ENCODE measurements at regions not wholly inside any gene's neighbourhood (a gene's known extent, or its start where the extent isn't known, plus 50 kb on each side); places are given as distances from the start of the nearest gene placed in this dataset.
"Not testable (repeated sequence)": the region's sequence is repeated elsewhere in the genome, so short reads cannot be mapped to it uniquely, and the experiment has no call there.

GRCh38 chr10:33483124-33483815 is 148.8 kb upstream of the NRP1 start:
- ATAC-seq (ENCODE audit: low FRiP score), result no peak
- Histone ChIP-seq H3K9me3 (ENCODE audit: control insufficient read depth, low read length) (no peaks in the 10 kb centered on the region), H3K4me1 (ENCODE audit: control insufficient read depth in 1 of 2, insufficient read depth in 2 of 2, low read length in 2 of 2) (peaks cover 3 to 4% of the 10 kb centered on the region in 2 donors), H3K4me3 (ENCODE audit: low read length in 2 of 2) (no peak overlapping the region), H3K27me3 (ENCODE audit: control insufficient read depth in 1 of 2, insufficient read depth in 2 of 2, low read length in 1 of 2) (no peaks in the 10 kb centered on the region), H3K36me3 (ENCODE audit: control insufficient read depth in 1 of 2, insufficient read depth in 2 of 2, low read length in 1 of 2) (no peaks in the 10 kb centered on the region), H3K27ac (ENCODE audit: low read depth in 1 of 2, low read length in 2 of 2) (no peak overlapping the region)
- WGBS, 2 donors, result 23 to 28% methylated on average over 5 of the region's 5 CpGs
- intact Hi-C loops (cut with DNase I), result no loop called here
- no peak for DNase-seq

GRCh38 chr10:33482486-33482885 is 148.0 kb upstream of the NRP1 start:
- no peaks in the 10 kb centered on the region for H3K9me3 ChIP-seq (ENCODE audit: control insufficient read depth, low read length)
- H3K36me3 ChIP-seq (ENCODE audit: control insufficient read depth in 1 of 2, insufficient read depth in 2 of 2, low read length in 1 of 2), result no peaks in the 10 kb centered on the region
- ATAC-seq (ENCODE audit: low FRiP score) (no peak), DNase-seq (no peak)
- 76 to 81% methylated on average over 5 of the region's 5 CpGs for WGBS, 2 donors
- peaks cover 3 to 4% of the 10 kb centered on the region in 2 donors for H3K4me1 ChIP-seq (ENCODE audit: control insufficient read depth in 1 of 2, insufficient read depth in 2 of 2, low read length in 2 of 2)
- H3K27ac ChIP-seq (ENCODE audit: low read depth in 1 of 2, low read length in 2 of 2), result no peak overlapping the region
- H3K4me3 ChIP-seq (ENCODE audit: low read length in 2 of 2), result no peak overlapping the region
- H3K27me3 ChIP-seq (ENCODE audit: control insufficient read depth in 1 of 2, insufficient read depth in 2 of 2, low read length in 1 of 2), result no peaks in the 10 kb centered on the region
- intact Hi-C loops (cut with DNase I), result no loop called here

DNA sequence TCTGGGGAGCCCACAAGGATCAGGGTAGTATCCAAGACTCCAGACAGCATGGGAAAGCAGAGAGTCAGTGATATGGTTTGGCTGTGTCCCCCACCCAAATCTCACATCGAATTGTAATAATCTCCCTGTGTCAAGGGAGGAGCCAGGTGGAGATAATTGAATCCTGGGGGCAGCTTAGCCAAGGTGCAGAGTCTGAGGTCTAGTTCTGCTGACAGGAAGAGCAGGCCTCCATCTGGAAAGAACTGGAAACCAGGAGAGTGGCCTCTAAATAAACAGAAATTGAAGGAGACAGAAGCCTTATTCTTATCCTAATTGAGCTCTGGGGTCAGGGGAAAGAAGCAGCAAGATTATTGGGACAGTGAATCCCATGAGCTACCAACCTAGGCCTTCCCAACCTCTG is 146.7 kb upstream of the NRP1 start:
- Histone ChIP-seq H3K9me3 (ENCODE audit: control insufficient read depth, low read length) (no peaks in the 10 kb centered on the region), H3K4me1 (ENCODE audit: control insufficient read depth in 1 of 2, insufficient read depth in 2 of 2, low read length in 2 of 2) (peaks cover 0 to 3% of the 10 kb centered on the region in 2 donors), H3K27me3 (ENCODE audit: control insufficient read depth in 1 of 2, insufficient read depth in 2 of 2, low read length in 1 of 2) (no peaks in the 10 kb centered on the region), H3K27ac (ENCODE audit: low read depth in 1 of 2, low read length in 2 of 2) (no peak overlapping the region), H3K36me3 (ENCODE audit: control insufficient read depth in 1 of 2, insufficient read depth in 2 of 2, low read length in 1 of 2) (no peaks in the 10 kb centered on the region), H3K4me3 (ENCODE audit: low read length in 2 of 2) (no peak overlapping the region)
- WGBS, 2 donors, result 96% methylated on average over 1 of the region's 1 CpG
- ATAC-seq (ENCODE audit: low FRiP score) (no peak), DNase-seq (no peak)
- intact Hi-C loops (cut with DNase I), result no loop called here

DNA sequence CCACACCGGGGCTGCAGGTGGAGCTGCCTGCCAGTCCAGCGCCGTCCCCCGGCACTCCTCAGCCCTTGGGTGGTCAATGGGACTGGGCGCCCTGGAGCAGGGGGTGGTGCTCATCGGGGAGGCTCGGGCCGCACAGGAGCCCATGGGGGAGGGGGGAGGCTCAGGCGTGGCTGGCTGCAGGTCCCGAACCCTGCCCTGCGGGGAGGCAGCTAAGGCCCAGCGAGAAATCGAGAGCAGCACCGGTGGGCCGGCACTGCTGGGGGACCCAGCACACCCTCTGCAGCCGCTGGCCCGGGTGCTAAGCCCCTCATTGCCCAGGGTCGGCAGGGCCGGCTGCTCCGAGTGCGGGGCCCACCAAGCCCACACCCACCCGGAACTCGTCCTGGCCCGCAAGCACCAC is 145.9 kb upstream of the NRP1 start:
- ATAC-seq (ENCODE audit: low FRiP score); H3K9me3 ChIP-seq (ENCODE audit: control insufficient read depth, low read length); H3K27me3 ChIP-seq (ENCODE audit: control insufficient read depth in 1 of 2, insufficient read depth in 2 of 2, low read length in 1 of 2); intact Hi-C loops (cut with DNase I); H3K4me3 ChIP-seq (ENCODE audit: low read length in 2 of 2); H3K36me3 ChIP-seq (ENCODE audit: control insufficient read depth in 1 of 2, insufficient read depth in 2 of 2, low read length in 1 of 2); H3K4me1 ChIP-seq (ENCODE audit: control insufficient read depth in 1 of 2, insufficient read depth in 2 of 2, low read length in 2 of 2); H3K27ac ChIP-seq (ENCODE audit: low read depth in 1 of 2, low read length in 2 of 2); DNase-seq: not testable (repeated sequence)
- 96 to 97% methylated on average over 22 to 24 of the region's 24 CpGs for WGBS, 2 donors

GRCh38 chr10:33478675-33479125 is 144.2 kb upstream of the NRP1 start:
- DNase-seq (no peak), ATAC-seq (ENCODE audit: low FRiP score) (no peak)
- no peaks in the 10 kb centered on the region for H3K36me3 ChIP-seq (ENCODE audit: control insufficient read depth in 1 of 2, insufficient read depth in 2 of 2, low read length in 1 of 2)
- no peaks in the 10 kb centered on the region for H3K9me3 ChIP-seq (ENCODE audit: control insufficient read depth, low read length)
- H3K4me3 ChIP-seq (ENCODE audit: low read length in 2 of 2), result no peak overlapping the region
- intact Hi-C loops (cut with DNase I), result no loop called here
- no peaks in the 10 kb centered on the region for H3K27me3 ChIP-seq (ENCODE audit: control insufficient read depth in 1 of 2, insufficient read depth in 2 of 2, low read length in 1 of 2)
- H3K4me1 ChIP-seq (ENCODE audit: control insufficient read depth in 1 of 2, insufficient read depth in 2 of 2, low read length in 2 of 2), result no peaks in the 10 kb centered on the region
- 94 to 98% methylated on average over 5 of the region's 5 CpGs for WGBS, 2 donors
- no peak overlapping the region for H3K27ac ChIP-seq (ENCODE audit: low read depth in 1 of 2, low read length in 2 of 2)

GRCh38 chr10:33478089-33478674 is 143.7 kb upstream of the NRP1 start:
- Histone ChIP-seq H3K36me3 (ENCODE audit: control insufficient read depth in 1 of 2, insufficient read depth in 2 of 2, low read length in 1 of 2) (no peaks in the 10 kb centered on the region), H3K9me3 (ENCODE audit: control insufficient read depth, low read length) (no peaks in the 10 kb centered on the region), H3K4me3 (ENCODE audit: low read length in 2 of 2) (no peak overlapping the region), H3K4me1 (ENCODE audit: control insufficient read depth in 1 of 2, insufficient read depth in 2 of 2, low read length in 2 of 2) (no peaks in the 10 kb centered on the region), H3K27me3 (ENCODE audit: control insufficient read depth in 1 of 2, insufficient read depth in 2 of 2, low read length in 1 of 2) (no peaks in the 10 kb centered on the region), H3K27ac (ENCODE audit: low read depth in 1 of 2, low read length in 2 of 2) (no peak overlapping the region)
- WGBS, 2 donors, result 83 to 89% methylated on average over 5 of the region's 5 CpGs
- DNase-seq (no peak), ATAC-seq (ENCODE audit: low FRiP score) (no peak)
- intact Hi-C loops (cut with DNase I), result no loop called here

DNA sequence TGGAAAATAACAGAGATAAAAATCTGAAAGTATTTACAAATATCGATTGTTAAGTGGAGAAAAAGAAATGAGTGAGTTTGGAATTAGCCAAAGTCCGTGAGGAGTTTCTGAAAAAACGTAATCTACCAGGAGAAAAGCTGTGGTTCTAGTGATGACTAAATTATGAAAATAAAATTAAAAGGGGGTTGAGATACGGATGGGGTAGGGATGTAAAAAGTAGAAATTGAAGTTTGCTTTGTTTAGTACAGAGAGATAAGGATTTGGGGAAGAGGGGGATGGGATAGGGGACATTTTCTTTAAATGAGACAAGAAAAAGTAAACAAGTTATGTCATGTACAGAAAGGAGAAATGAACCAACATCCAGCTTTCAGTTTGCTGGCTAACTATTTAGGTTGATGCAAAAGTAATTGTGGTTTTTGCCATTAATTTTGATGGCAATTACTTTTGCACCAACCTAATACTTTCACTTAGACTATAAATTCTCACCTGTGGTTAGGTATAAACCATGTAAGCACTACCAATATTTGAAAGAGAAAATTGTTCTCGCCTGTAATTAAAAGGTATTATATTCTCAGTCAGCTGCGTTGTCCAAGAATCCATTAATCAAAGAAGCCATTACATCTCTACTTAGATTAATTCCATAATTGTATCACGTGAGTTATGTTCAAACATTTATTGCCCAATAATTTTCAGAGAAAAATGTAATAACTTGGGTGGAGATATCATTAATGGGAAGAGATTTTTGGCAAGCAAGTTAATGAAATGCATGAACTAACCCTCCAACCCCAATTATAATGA is 143.0 kb upstream of the NRP1 start:
- no peak for ATAC-seq (ENCODE audit: low FRiP score)
- no peaks in the 10 kb centered on the region for H3K36me3 ChIP-seq (ENCODE audit: control insufficient read depth in 1 of 2, insufficient read depth in 2 of 2, low read length in 1 of 2)
- DNase-seq, result no peak
- H3K4me3 ChIP-seq (ENCODE audit: low read length in 2 of 2), result no peak overlapping the region
- H3K4me1 ChIP-seq (ENCODE audit: control insufficient read depth in 1 of 2, insufficient read depth in 2 of 2, low read length in 2 of 2), result no peaks in the 10 kb centered on the region
- H3K9me3 ChIP-seq (ENCODE audit: control insufficient read depth, low read length), result no peaks in the 10 kb centered on the region
- WGBS, 2 donors, result 79 to 82% methylated on average over 7 of the region's 7 CpGs
- H3K27ac ChIP-seq (ENCODE audit: low read depth in 1 of 2, low read length in 2 of 2), result no peak overlapping the region
- H3K27me3 ChIP-seq (ENCODE audit: control insufficient read depth in 1 of 2, insufficient read depth in 2 of 2, low read length in 1 of 2), result no peaks in the 10 kb centered on the region
- intact Hi-C loops (cut with DNase I), result no loop called here

DNA sequence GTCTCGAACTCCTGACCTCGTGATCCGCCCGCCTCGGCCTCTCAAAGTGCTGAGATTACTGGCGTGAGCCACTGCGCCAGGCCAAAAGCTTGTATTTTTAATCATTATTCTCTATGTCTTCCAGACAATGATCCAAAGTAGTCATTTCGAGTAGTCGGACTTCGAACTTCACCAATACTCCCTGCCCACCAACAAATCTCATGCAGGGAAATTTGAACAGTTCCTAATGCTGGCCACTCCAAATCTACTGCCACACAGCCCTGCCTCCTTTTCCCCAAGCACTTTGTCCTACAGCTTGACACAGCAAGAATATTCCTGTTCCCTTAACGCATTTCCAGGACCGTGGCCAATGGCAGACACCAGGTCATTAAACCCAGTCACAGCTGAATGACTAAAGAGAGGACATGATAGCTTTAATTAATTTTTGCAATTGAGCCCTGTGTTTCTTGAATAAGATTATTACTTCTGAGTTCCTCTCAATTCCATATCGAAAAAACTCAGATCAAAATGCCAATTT is 142.3 kb upstream of the NRP1 start:
- WGBS, 2 donors, result 93 to 95% methylated on average over 13 of the region's 13 CpGs
- ATAC-seq (ENCODE audit: low FRiP score), result no peak

More for the DNA sequence above, 142.3 kb upstream of the NRP1 start:
- H3K27me3 ChIP-seq (ENCODE audit: control insufficient read depth in 1 of 2, insufficient read depth in 2 of 2, low read length in 1 of 2), result no peaks in the 10 kb centered on the region
- no peak for DNase-seq
- no peaks in the 10 kb centered on the region for H3K36me3 ChIP-seq (ENCODE audit: control insufficient read depth in 1 of 2, insufficient read depth in 2 of 2, low read length in 1 of 2)
- no peaks in the 10 kb centered on the region for H3K9me3 ChIP-seq (ENCODE audit: control insufficient read depth, low read length)
- H3K4me1 ChIP-seq (ENCODE audit: control insufficient read depth in 1 of 2, insufficient read depth in 2 of 2, low read length in 2 of 2), result no peaks in the 10 kb centered on the region
- H3K27ac ChIP-seq (ENCODE audit: low read depth in 1 of 2, low read length in 2 of 2), result no peak overlapping the region
- H3K4me3 ChIP-seq (ENCODE audit: low read length in 2 of 2), result no peak overlapping the region
- intact Hi-C loops (cut with DNase I), result no loop called here

Data from aorta (tissue), 5 donors.